HG03432 (cell line): ENCODE measurements at regions not wholly inside any gene's neighbourhood (a gene's known extent, or its start where the extent isn't known, plus 50 kb on each side); places are given as distances from the start of the nearest gene placed in this dataset.

ENCODE experiments used
- ATAC-seq: cut with Tn5 transposase; IDR thresholded peaks from one replicate; pipeline ENCODE4 v1.9.1; 2021; ENCODE audit warnings: mild to moderate bottlenecking, moderate library complexity; ENCODE audit not compliant: unreplicated experiment

GRCh38 chr2:191512874-191513273 lies 165.1 kb upstream of the NABP1 start:
- no peak for ATAC-seq

- ATAC-seq: no peak
Measured at GRCh38 chr2:191514613-191515012, 163.3 kb upstream of the NABP1 start.

- ATAC-seq: no peak
Measured at GRCh38 chr2:191515551-191515950, 162.4 kb upstream of the NABP1 start.

GRCh38 chr2:191516260-191516659 lies 161.7 kb upstream of the NABP1 start:
- ATAC-seq: no peak

GRCh38 chr2:191521608-191522208 lies 156.2 kb upstream of the NABP1 start:
- no peak for ATAC-seq

- no peak for ATAC-seq
Measured at GRCh38 chr2:191522478-191523120, 155.3 kb upstream of the NABP1 start.

- ATAC-seq: no peak
Measured at GRCh38 chr2:191526091-191526490, 151.8 kb upstream of the NABP1 start.

- no peak for ATAC-seq
Measured at GRCh38 chr2:191526536-191526935, 151.4 kb upstream of the NABP1 start.

- no peak for ATAC-seq
Measured at GRCh38 chr2:191526953-191527556, 150.9 kb upstream of the NABP1 start.

- ATAC-seq: no peak
Measured at GRCh38 chr2:191530618-191531017, 147.3 kb upstream of the NABP1 start.

- ATAC-seq: no peak
Measured at GRCh38 chr2:191533693-191534180, 144.2 kb upstream of the NABP1 start.

GRCh38 chr2:191537921-191538320 lies 140.0 kb upstream of the NABP1 start:
- no peak for ATAC-seq

- no peak for ATAC-seq
Measured at GRCh38 chr2:191538334-191538903, 139.5 kb upstream of the NABP1 start.

GRCh38 chr2:191539068-191539467 lies 138.9 kb upstream of the NABP1 start:
- no peak for ATAC-seq

- ATAC-seq: no peak
Measured at GRCh38 chr2:191540681-191541080, 137.3 kb upstream of the NABP1 start.

- no peak for ATAC-seq
Measured at GRCh38 chr2:191543708-191544107, 134.2 kb upstream of the NABP1 start.

- ATAC-seq: no peak
Measured at GRCh38 chr2:191544461-191545062, 133.4 kb upstream of the NABP1 start.

- no peak for ATAC-seq
Measured at GRCh38 chr2:191545361-191545760, 132.6 kb upstream of the NABP1 start.

- no peak for ATAC-seq
Measured at GRCh38 chr2:191552066-191552465, 125.9 kb upstream of the NABP1 start.

GRCh38 chr2:191554240-191554639 lies 123.7 kb upstream of the NABP1 start:
- no peak for ATAC-seq

GRCh38 chr2:191555092-191555742 lies 122.7 kb upstream of the NABP1 start:
- peak; percentile 96 for ATAC-seq
